HG03432 (cell line): ENCODE measurements at regions not wholly inside any gene's neighbourhood (a gene's known extent, or its start where the extent isn't known, plus 50 kb on each side); places are given as distances from the start of the nearest gene placed in this dataset.

Experiments
- ATAC-seq: cut with Tn5 transposase; IDR thresholded peaks from one replicate; pipeline ENCODE4 v1.9.1; 2021; ENCODE audit warnings: mild to moderate bottlenecking, moderate library complexity; ENCODE audit not compliant: unreplicated experiment

GRCh38 chr6:109295774-109296156 is 86.5 kb downstream of the CD164 start:
- no peak for ATAC-seq

DNA sequence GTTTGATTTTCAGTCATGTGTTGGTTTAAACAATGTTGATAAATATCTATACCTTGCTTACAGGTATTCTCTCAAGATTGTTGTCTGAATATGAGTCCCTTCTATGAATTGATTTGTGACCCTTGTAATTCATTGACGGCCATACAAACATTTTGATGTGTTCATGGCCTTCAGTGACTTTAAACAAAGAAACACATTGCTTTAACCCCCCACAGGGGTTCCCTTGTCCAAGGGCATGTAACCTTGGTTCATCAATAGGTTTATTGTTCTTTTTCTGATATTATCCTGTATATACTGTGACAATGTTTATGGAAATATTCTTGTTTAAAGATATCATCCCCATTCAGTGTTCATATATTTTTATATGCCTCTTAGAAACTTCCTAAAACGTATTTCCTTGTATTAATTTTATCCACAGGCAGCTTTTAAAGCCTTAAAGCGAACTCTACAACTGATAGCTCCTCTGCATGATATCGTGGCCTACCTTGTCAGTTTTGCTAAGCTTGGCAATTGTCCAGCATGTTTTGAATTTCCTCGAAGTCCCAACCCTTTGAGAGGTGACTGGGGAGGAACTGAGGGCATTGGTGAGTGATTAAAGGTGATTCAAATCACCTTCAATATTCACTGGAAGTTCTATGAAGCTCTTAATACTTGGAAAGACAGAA is 87.0 kb downstream of the CD164 start:
- no peak for ATAC-seq

DNA sequence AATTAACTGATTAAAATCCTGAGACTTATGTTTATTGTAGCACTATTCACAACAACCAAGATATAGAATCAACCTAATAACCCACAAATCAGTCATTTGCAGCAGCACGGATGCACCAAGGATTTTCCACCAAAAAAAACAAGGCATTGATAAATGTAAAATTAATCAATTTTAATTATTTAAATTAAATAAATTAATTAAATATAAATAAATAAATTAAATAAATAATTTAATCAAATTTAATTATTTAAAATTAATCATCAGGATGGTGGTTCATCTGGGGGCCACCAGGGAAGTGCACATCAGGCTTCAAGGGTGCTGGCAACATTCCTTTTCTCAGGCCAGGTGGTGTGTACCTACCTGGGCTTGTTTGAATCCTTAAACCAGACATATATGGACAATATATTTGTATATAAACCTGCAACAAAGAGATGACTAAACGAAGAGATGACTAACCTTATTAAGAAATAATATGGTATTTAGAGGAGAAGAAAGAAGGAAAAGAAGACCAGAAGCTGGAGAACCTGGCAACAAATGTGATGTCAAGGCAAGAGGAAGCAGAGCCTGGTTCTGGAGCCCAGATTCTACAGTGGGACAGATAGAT is 89.2 kb downstream of the CD164 start:
- ATAC-seq, result no peak

DNA sequence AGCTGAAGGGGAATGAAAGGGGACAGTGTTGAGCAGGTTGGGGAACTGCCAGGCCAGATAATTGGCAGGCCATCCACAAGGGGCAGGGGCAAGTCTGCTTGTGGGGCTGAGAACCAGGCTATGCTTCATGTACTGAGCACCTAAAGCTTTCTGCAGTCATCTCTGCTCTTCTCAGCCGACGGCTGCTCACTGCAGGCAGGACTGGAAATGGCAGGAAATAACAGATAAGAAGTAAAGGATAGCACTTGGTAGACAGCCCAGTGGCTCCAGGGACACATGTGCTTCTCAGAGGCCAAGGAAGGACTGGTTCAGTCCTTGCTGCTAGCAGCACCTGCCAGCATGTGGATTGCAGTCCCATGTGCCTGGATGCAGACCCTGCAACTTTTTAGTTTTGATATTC is 89.8 kb downstream of the CD164 start:
- ATAC-seq, result no peak

GRCh38 chr6:109291902-109292301 is 90.4 kb downstream of the CD164 start:
- no peak for ATAC-seq

DNA sequence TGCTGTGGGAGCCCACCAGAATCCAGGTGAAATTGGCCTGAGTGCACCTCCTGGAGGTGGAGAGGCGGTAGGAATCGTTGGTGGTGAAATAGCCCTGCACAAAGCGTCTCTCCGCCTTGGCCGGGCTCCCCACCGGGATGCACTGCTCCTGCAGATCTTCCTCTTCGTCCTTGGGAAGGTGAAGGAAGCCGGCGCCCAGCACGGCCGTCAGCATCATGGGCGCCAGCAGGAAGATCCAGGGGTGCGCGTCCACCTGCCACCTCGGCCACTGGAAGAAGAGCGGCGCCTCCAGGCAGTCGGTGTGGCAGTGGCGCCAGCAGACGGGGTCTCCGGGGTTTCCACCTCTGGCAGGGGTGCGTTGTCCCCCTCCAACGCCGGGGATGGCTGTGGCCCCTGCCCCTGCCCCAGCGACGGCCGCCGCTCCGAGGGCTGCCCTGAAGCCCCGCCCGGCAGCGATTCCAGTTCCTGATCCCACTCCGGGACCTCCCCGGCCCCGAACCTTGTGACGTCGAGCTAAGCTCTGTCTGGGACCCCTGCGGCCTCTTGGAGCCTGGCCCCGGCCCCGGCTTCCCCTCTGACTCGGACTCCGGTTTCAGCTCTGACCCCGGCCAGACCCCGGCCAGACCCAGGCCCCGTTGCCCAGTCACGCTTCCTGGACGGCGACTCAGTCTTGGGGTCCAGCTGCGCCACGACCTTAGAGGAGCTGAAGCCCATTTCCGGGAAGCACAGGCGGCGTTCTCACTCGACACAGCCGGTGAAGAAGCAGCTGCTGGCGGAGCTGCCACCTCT is 91.9 kb downstream of the CD164 start:
- ATAC-seq, result no peak

DNA sequence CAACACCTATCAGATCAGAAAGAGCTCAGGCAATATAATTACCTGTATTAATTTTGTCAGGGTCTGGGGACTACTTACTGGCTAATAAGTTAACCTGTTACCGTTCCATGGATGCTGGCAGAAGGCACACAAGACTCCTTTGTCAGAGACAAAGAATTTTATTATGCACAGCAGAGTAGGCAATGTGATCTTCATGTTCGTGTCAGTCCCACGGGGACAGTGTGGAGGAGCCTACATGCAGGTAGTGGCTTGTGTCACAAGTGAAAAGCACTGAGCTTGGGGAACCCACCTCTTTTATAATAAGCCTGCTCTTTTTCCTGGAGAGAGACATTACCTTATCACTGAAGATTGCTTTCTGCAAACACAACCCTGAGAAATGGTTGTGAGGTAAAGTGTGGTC is 96.9 kb downstream of the CD164 start:
- ATAC-seq, result no peak

- ATAC-seq, result no peak
Measured at GRCh38 chr6:109284675-109285074, 97.6 kb downstream of the CD164 start.

DNA sequence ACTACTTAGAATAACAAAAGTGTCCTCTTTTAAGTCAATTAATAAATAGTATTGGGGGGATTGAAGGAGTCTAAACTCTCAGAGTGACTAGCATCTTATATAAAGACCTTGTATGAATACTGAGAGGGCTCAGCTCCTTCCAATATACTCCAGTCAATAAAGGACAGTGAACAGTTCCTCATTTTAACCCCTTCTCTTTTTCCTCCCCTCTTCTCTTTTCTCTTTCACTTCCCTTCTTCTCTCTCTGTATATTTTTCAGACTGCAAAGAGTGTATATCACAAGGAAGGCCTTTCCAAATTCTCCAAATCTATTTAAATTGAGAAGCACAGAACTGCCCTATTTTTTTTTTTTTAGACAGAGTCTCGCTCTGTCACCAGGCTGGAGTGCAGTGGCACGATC is 99.5 kb downstream of the CD164 start:
- ATAC-seq, result no peak

GRCh38 chr6:109279628-109280027 is 102.6 kb downstream of the CD164 start:
- ATAC-seq, result no peak

GRCh38 chr6:109271622-109272021 is 110.6 kb downstream of the CD164 start:
- ATAC-seq, result no peak

DNA sequence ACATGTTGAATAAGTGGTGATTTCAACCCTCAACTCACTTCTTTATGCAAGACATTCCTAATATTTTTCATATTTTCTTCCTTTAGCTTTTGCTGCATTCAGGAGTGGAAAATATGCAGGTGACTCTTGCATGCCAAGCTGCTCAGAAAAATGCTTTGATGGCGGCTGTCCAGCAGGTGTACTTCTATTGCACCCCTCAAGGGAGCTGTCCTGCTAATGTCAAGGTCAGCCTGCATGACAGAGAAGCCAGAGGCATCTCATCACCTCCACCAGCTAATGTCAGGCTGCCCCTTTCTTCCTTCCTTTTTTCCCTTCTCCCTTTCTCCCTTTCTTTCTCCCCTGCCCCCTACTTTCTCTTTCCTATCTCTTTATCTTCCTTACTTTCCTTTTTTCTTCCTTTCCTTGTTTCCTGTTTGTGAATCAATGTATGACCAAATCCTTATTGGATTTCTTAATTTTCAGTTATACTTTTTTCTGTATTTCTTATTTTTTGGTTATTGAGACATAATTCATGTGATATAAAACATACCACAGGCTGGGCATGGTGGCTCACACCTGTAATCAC is 112.2 kb downstream of the CD164 start:
- ATAC-seq, result no peak

DNA sequence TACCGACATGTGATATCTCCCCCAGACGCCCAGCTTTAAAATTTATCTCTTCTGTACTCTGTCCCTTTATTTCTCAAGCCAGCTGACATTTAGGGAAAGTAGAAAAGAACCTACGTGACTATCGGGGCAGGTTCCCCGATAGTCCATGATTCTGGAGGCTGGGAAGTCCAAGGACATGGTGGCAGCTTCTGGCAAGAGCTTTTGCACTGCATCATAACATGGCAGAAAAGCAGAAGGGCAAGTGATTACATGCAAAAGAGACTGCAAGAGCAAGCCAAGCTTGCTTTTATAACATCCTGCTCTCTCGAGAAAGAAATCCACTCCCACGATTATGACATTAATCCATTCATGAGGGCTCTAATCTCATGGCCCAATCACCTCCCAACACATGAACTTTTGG is 113.2 kb downstream of the CD164 start:
- ATAC-seq, result no peak

DNA sequence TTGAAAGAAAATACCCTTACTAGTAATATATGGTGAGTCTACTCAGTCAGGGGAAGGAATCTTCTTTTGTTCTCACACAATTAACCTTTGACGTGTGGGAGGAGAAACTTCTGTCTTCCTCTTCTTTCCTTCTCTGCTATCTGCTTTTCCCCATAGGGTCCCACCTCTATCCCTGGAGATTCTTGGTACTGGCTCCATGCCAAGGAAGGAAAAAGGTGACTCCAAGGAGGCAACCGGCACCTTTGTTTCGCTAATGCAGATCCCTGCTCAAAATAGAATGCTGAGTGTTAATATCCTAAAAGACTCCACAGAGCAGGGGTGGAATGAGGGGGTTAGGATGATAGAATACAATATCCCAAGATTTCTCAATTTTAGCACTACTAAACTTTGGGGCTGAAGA is 116.7 kb downstream of the CD164 start:
- no peak for ATAC-seq

DNA sequence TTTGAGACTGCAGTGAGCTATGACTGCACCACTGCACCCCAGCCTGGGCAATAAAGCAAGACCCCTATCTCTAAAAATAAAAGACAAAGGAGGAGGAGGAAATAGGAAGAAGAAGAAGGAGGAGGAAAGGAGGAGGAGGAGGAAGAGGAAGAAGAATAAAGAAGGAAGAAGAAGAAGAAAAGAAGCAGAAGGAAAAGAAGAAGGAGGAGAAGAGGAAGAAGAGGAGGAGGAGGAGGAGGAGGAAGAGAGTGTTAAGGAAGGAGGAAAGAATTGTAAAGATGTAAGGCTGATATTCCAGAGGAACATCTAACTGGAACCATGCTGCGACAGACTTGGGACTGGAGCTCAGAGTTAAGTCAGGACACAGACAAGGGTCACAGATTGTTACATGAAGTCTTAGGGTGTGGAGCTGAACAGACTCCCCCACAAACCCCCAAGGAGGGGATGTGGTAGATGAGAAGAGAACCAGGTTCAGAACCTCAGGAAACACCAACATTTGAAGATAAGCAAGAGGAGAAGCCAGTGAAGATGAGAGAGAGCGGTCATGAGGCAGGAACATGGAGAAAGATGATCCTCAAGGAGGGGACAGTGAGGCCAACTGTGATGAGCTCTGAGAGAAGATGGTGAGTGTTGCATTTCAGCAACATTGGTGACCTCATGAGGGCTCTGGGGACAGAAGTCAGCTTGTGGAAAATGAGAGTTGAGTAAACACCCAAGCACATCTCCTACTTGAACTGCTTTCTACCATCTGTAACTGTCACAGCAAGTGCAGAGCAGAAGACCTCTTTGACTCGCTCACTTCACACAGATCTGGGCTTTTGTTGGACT is 118.2 kb downstream of the CD164 start:
- no peak for ATAC-seq

GRCh38 chr6:109262261-109262660 is 120.0 kb downstream of the CD164 start:
- no peak for ATAC-seq

GRCh38 chr6:109261811-109262210 is 120.5 kb downstream of the CD164 start:
- ATAC-seq, result no peak

DNA sequence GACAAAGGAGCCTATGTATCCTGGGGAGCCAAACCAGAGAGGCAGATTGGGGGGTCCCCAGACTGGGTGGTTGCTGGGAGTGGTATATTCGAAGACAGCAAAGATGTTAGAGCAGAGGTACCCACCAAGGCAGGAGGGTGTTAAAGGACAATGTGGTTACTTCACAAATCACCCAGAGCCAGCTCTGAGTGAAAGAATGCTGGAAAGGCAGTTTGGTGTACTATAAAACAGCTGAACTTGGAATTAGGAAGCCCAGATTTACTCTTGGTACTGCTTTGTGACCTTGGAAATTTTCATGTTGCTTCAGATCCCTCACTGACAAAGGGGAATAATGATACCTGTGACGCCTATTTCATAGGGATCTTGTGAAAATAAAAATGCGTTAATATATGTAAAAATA is 121.6 kb downstream of the CD164 start:
- ATAC-seq, result no peak

DNA sequence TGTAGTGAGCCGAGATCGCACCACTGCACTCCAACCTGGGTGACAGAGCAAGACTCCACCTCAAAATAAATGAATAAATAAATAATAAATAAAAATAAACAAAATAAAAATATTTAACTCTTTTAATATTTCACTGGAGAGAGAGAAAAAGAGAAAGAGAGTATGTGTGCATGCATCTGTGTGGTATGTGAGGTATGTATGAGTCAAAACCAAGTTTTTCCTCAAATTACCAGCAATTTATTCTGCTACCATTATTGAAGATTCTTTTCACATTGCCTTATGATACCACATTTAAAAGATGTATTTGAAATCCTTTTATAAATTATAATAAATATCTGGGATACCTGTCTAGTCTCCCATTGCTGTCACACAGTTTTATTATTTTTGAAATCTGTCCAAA is 122.1 kb downstream of the CD164 start:
- no peak for ATAC-seq

DNA sequence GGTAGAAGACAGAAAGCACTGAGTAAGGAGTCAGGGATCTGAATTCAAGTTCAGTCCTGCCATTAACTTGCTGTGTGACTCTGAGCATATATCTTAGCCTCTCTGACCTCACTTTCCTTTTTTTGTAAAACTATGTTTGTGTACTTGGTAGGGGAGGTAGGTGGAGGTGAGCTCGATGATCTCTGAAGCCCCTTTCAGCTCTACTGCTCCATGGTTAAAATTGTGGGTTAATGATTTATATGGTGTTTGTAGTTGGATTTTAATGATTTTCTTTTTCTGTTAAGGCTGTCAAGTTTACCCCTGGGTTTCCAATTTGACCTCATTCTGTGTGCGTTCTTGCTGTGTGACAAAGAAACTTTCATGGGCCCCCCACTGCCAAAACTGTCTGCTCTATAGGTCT is 124.1 kb downstream of the CD164 start:
- no peak for ATAC-seq

GRCh38 chr6:109257494-109257893 is 124.8 kb downstream of the CD164 start:
- ATAC-seq, result no peak
